ENCODE measurements at regions not wholly inside any gene's neighbourhood (a gene's known extent, or its start where the extent isn't known, plus 50 kb on each side); places are given as distances from the start of the nearest gene placed in this dataset.
"Not testable (repeated sequence)": the region's sequence is repeated elsewhere in the genome, so short reads cannot be mapped to it uniquely, and the experiment has no call there.

DNA sequence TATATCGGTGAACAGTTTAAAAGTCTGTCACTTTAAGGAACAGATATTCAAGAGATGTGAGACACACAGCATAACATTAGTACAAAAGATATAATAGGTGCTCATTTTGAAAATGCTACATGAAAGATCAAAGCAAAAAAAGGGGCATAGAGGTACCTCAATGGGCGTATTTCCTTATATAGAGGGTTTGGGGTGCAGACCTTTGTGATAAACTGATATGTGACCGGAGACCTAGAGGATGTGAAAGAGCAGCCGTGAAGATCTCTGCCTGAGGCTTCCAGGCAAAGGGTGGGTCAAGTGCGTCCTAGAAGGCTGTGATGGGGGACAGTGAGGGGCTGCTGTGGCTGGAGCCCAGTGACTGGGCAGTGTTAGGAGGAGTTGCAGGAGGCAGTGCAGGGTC lies 551.4 kb downstream of the ETS1 start:
- Histone ChIP-seq H3K27me3 (ENCODE audit: insufficient read depth) (no peaks in the 10 kb centered on the region), H3F3A (replicated peaks; ENCODE audit: low read depth) (no peaks in the 10 kb centered on the region), H3K4me1 (ENCODE audit: insufficient read depth) (no peaks in the 10 kb centered on the region), H3K27ac (ENCODE audit: low read depth) (no peak overlapping the region), H3K4me3 (no peak overlapping the region), H3K4me2 (no peak overlapping the region), H3K36me3 (ENCODE audit: insufficient read depth) (no peaks in the 10 kb centered on the region; the same call in 1 of the 2 replicates), H2AFZ (no peak overlapping the region), H3K9me2 (ENCODE audit: insufficient read depth) (no peaks in the 10 kb centered on the region), H4K20me1 (replicated peaks; ENCODE audit: insufficient read depth) (no peaks in the 10 kb centered on the region), H3K79me2 (replicated peaks; ENCODE audit: insufficient read depth) (no peaks in the 10 kb centered on the region)
- ATAC-seq (no peak), DNase-seq (ENCODE audit: low spot score) (no peak)
- H3K4me1 Mint-ChIP-seq, result peaks cover 4% of the 10 kb centered on the region; the same call in 2 of the 3 replicates
- H3K9me3 Mint-ChIP-seq, result no peaks in the 10 kb centered on the region
- H3K36me3 Mint-ChIP-seq (ENCODE audit: low read depth), result no peaks in the 10 kb centered on the region
- H3K27ac Mint-ChIP-seq, result no peak overlapping the region
- TF ChIP-seq JUNB (IDR thresholded peaks at IDR 0.05; ENCODE audit: unreplicated experiment), result no peak
- no peaks in the 10 kb centered on the region for H3K27me3 Mint-ChIP-seq (ENCODE audit: insufficient read depth, low read depth, poor library complexity)
- H3K4me3 Mint-ChIP-seq, result no peak overlapping the region

DNA sequence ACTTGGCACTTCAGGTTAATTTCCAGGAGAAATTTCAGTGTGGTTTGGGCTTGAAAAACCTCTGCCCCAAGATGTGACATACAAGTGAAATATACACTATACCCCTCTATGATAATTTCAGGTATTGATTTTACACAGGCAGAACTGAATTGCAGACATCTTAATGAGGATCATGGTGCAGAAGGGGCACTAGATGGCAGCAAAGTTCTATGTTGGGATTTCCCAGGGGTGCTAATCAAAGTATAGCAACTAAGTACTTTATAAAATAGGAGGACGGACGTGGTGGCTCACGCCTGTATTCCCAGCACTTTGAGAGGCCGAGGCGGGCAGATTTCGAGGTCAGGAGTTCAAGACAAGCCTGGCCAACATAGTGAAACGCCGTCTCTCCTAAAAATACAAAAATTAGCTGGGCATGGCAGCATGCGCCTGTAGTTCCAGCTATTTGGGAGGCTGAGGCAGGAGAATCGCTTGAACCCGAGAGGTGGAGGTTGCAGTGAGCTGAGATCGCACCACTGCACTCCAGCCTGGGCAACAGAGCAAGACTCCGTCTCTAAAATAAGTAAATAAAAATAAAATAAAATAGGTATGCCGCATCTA lies 555.7 kb downstream of the ETS1 start:
- not testable (repeated sequence) for H2AFZ ChIP-seq; H3K27ac Mint-ChIP-seq; H3K27me3 Mint-ChIP-seq (ENCODE audit: insufficient read depth, low read depth, poor library complexity); H3K4me3 Mint-ChIP-seq; H3K4me3 ChIP-seq; H3K36me3 ChIP-seq (ENCODE audit: insufficient read depth); H3K9me2 ChIP-seq (ENCODE audit: insufficient read depth); H3K27me3 ChIP-seq (ENCODE audit: insufficient read depth); H3K4me1 ChIP-seq (ENCODE audit: insufficient read depth); H3K79me2 ChIP-seq (replicated peaks; ENCODE audit: insufficient read depth); H3K27ac ChIP-seq (ENCODE audit: low read depth); H3K36me3 Mint-ChIP-seq (ENCODE audit: low read depth); H4K20me1 ChIP-seq (replicated peaks; ENCODE audit: insufficient read depth); H3K9me3 Mint-ChIP-seq; H3K4me2 ChIP-seq; H3F3A ChIP-seq (replicated peaks; ENCODE audit: low read depth)
- TF ChIP-seq, protein P1, sequence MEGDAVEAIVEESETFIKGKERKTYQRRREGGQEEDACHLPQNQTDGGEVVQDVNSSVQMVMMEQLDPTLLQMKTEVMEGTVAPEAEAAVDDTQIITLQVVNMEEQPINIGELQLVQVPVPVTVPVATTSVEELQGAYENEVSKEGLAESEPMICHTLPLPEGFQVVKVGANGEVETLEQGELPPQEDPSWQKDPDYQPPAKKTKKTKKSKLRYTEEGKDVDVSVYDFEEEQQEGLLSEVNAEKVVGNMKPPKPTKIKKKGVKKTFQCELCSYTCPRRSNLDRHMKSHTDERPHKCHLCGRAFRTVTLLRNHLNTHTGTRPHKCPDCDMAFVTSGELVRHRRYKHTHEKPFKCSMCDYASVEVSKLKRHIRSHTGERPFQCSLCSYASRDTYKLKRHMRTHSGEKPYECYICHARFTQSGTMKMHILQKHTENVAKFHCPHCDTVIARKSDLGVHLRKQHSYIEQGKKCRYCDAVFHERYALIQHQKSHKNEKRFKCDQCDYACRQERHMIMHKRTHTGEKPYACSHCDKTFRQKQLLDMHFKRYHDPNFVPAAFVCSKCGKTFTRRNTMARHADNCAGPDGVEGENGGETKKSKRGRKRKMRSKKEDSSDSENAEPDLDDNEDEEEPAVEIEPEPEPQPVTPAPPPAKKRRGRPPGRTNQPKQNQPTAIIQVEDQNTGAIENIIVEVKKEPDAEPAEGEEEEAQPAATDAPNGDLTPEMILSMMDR (conservative IDR thresholded peaks at IDR 0.05; ENCODE audit: low read depth in 2 of 2), result peak; percentile 88 to 93
- H3K4me1 Mint-ChIP-seq, result peaks cover 14% of the 10 kb centered on the region; the same call in 2 of the 3 replicates
- peak; percentile 76 for DNase-seq (ENCODE audit: low spot score)
- ATAC-seq, result peak; percentile 94

DNA sequence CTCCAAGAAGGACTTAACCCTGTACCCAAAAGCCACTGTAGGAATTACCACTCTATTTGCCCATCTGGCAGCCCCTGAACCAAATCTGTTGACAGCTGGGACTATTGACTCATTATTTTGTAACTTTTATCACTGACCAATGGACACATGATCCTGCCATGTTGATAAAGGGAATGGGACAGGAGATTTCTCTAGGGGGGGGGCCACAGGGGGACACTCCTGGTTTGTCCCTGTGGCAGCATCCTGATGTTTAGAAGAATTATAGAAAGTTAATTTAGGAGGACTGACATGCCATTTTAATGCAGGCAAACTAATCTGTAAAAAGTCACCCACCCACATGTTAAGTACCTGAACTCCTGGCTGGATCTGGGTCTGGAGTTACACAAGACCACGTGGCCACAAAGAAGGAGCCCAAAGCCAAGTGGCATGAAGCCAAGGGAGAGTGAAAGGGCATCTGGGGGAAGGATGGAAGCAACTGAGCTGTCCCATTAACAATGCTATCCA lies 558.1 kb downstream of the ETS1 start:
- no peaks in the 10 kb centered on the region for H3K9me3 Mint-ChIP-seq
- H3K4me1 Mint-ChIP-seq, result peaks cover 14% of the 10 kb centered on the region; the same call in 2 of the 3 replicates
- Histone ChIP-seq H3K4me1 (ENCODE audit: insufficient read depth) (0 out of 2 replicates have a peak, but pooled peaks cover 4% of the 10 kb centered on the region), H3K4me2 (no peak overlapping the region), H4K20me1 (replicated peaks; ENCODE audit: insufficient read depth) (no peaks in the 10 kb centered on the region), H3K36me3 (ENCODE audit: insufficient read depth) (no peaks in the 10 kb centered on the region), H3K9me2 (ENCODE audit: insufficient read depth) (no peaks in the 10 kb centered on the region; the same call in 1 of the 2 replicates), H2AFZ (no peak overlapping the region), H3F3A (replicated peaks; ENCODE audit: low read depth) (no peaks in the 10 kb centered on the region), H3K4me3 (no peak overlapping the region), H3K27me3 (ENCODE audit: insufficient read depth) (no peaks in the 10 kb centered on the region), H3K79me2 (replicated peaks; ENCODE audit: insufficient read depth) (no peaks in the 10 kb centered on the region), H3K27ac (ENCODE audit: low read depth) (no peak overlapping the region)
- no peaks in the 10 kb centered on the region for H3K36me3 Mint-ChIP-seq (ENCODE audit: low read depth)
- no peak overlapping the region for H3K27ac Mint-ChIP-seq
- ATAC-seq, result no peak
- no peaks in the 10 kb centered on the region for H3K27me3 Mint-ChIP-seq (ENCODE audit: insufficient read depth, low read depth, poor library complexity)
- no peak for DNase-seq (ENCODE audit: low spot score)
- no peak overlapping the region for H3K4me3 Mint-ChIP-seq
- TF ChIP-seq ZNF114 (CRISPR knock-in tag; IDR thresholded peaks at IDR 0.05) (no peak), JUNB (IDR thresholded peaks at IDR 0.05; ENCODE audit: unreplicated experiment) (no peak)
- TF ChIP-seq, protein P2, sequence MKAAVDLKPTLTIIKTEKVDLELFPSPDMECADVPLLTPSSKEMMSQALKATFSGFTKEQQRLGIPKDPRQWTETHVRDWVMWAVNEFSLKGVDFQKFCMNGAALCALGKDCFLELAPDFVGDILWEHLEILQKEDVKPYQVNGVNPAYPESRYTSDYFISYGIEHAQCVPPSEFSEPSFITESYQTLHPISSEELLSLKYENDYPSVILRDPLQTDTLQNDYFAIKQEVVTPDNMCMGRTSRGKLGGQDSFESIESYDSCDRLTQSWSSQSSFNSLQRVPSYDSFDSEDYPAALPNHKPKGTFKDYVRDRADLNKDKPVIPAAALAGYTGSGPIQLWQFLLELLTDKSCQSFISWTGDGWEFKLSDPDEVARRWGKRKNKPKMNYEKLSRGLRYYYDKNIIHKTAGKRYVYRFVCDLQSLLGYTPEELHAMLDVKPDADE (IDR thresholded peaks at IDR 0.05), result no peak
- TF ChIP-seq, protein P1 (conservative IDR thresholded peaks at IDR 0.05; ENCODE audit: low read depth in 2 of 2), result no peak

All from GM23338 (cell line).